GM23248 (cell line): ENCODE measurements at regions not wholly inside any gene's neighbourhood (a gene's known extent, or its start where the extent isn't known, plus 50 kb on each side); places are given as distances from the start of the nearest gene placed in this dataset.

ENCODE experiments used
- EZH2 ChIP-seq: fragments of 200-600 bp; sonication (generic); IDR thresholded peaks from 2 replicates; pipeline ENCODE4 v1.6.1; 2018; ENCODE audit warnings: antibody characterized with exemption, mild to moderate bottlenecking; ENCODE audit not compliant: insufficient read depth, poor library complexity, severe bottlenecking
- EZH2phosphoT487 ChIP-seq: fragments of 200-600 bp; sonication (generic); IDR thresholded peaks from 2 replicates; pipeline ENCODE4 v1.6.1; 2018; ENCODE audit warnings: antibody characterized with exemption, moderate library complexity, mild to moderate bottlenecking, low read depth; ENCODE audit not compliant: insufficient read depth

GRCh38 chr11:88420165-88420791, 82.7 kb upstream of the CTSC start:
- TF ChIP-seq EZH2: no peak
- 0 out of 2 replicates have a peak, but pooled peaks have one; percentile 68 for TF ChIP-seq EZH2phosphoT487
